IMR-90 (cell line): ENCODE measurements at regions not wholly inside any gene's neighbourhood (a gene's known extent, or its start where the extent isn't known, plus 50 kb on each side); places are given as distances from the start of the nearest gene placed in this dataset.

ENCODE experiments used
- ATAC-seq: fragments of 200-7000 bp; cut with Tn5 transposase; 2 replicates; pipeline ENCODE4 v1.9.1; 2020; ENCODE audit warnings: low read depth, mild to moderate bottlenecking, moderate library complexity
- BruUV-seq: library from RNA; stranded (reverse); fragments of 400-500 nt; replicated peaks from 2 replicates; lab custom pipeline; 2021; lab: Mats Ljungman, UMichigan
- CTCF ChIA-PET: fragments of 300-600 bp; formaldehyde crosslinking; extraction: SDS; loops from one replicate; lab custom pipeline; 2021; ENCODE audit warnings: antibody characterized with exemption; lab: Yijun Ruan, JAX
- POLR2A ChIA-PET: fragments of 300-600 bp; sonication (Branson Sonifier 250); formaldehyde crosslinking; loops from one replicate; lab custom pipeline; 2022; ENCODE audit warnings: antibody characterized with exemption; ENCODE audit not compliant: unreplicated experiment; lab: Charles Lee
- DNase-seq: peaks from one replicate; pipeline ENCODE4 v3.0.0; 2013
- H2AFZ ChIP-seq: replicated peaks from 2 replicates; pipeline ENCODE3; 2013; ENCODE audit warnings: low read length, mild to moderate bottlenecking; ENCODE audit not compliant: poor library complexity
- H2AK5ac ChIP-seq: 2 replicates; pipeline ENCODE4 v1.6.1; 2013; ENCODE audit warnings: low read depth, low read length, inconsistent platforms
- H2AK9ac ChIP-seq: replicated peaks from 2 replicates; pipeline ENCODE3; 2013; ENCODE audit warnings: mild to moderate bottlenecking, low read depth, low read length, moderate library complexity; ENCODE audit not compliant: poor library complexity
- H2BK120ac ChIP-seq: 2 replicates; pipeline ENCODE4 v1.6.1; 2013; ENCODE audit warnings: low read depth, low read length, inconsistent platforms
- H2BK15ac ChIP-seq: 3 replicates; pipeline ENCODE4 v1.6.1; 2013; ENCODE audit warnings: low read depth, low read length, inconsistent platforms
- H2BK20ac ChIP-seq: 2 replicates; pipeline ENCODE4 v1.6.1; 2013; ENCODE audit warnings: low read depth, mild to moderate bottlenecking, inconsistent platforms, low read length, moderate library complexity
- H2BK5ac ChIP-seq: 2 replicates; pipeline ENCODE4 v1.6.1; 2013; ENCODE audit warnings: mild to moderate bottlenecking, low read depth, low read length, inconsistent platforms; ENCODE audit not compliant: poor library complexity, severe bottlenecking
- H3K14ac ChIP-seq: replicated peaks from 2 replicates; pipeline ENCODE4 v1.6.1; 2013; ENCODE audit warnings: low read depth, low read length, inconsistent platforms
- H3K18ac ChIP-seq: 2 replicates; pipeline ENCODE4 v1.6.1; 2013; ENCODE audit warnings: low read depth, low read length, control low read depth
- H3K23ac ChIP-seq: 2 replicates; pipeline ENCODE4 v1.6.1; 2013; ENCODE audit warnings: low read depth, low read length, inconsistent platforms
- H3K27ac ChIP-seq: 2 replicates; pipeline ENCODE4 v1.5.1; 2013; ENCODE audit warnings: mild to moderate bottlenecking, control low read depth, low read length; ENCODE audit not compliant: insufficient read depth
- H3K27me3 ChIP-seq: 2 replicates; pipeline ENCODE4 v1.6.1; 2013; ENCODE audit warnings: low read length; ENCODE audit not compliant: control insufficient read depth, insufficient read depth
- H3K36me3 ChIP-seq: 2 replicates; pipeline ENCODE4 v1.6.1; 2013; ENCODE audit warnings: low read length, mixed read lengths; ENCODE audit not compliant: control insufficient read depth, insufficient read depth
- H3K4ac ChIP-seq: 2 replicates; pipeline ENCODE4 v1.6.1; 2013; ENCODE audit warnings: low read depth, low read length, inconsistent platforms
- H3K4me1 ChIP-seq: 2 replicates; pipeline ENCODE4 v1.6.1; 2013; ENCODE audit warnings: low read length, mixed read lengths; ENCODE audit not compliant: control insufficient read depth, insufficient read depth
- H3K4me2 ChIP-seq: 2 replicates; pipeline ENCODE4 v1.6.1; 2013; ENCODE audit warnings: low read depth, mild to moderate bottlenecking, control low read depth, low read length, moderate library complexity
- H3K4me3 ChIP-seq: 2 replicates; pipeline ENCODE4 v1.5.1; 2013; ENCODE audit warnings: low read depth, mild to moderate bottlenecking, control low read depth, low read length, moderate library complexity; ENCODE audit not compliant: insufficient read depth
- H3K56ac ChIP-seq: 2 replicates; pipeline ENCODE4 v1.6.1; 2013; ENCODE audit warnings: low read length, inconsistent platforms; ENCODE audit not compliant: insufficient read depth; ENCODE audit errors: extremely low read depth
- H3K79me1 ChIP-seq, 2 experiments: 2 replicates each; pipeline ENCODE4 v1.6.1; 2013; ENCODE audit warnings: low read length in 2 of 2, inconsistent platforms in 1 of 2, low read depth in 1 of 2
- H3K9ac ChIP-seq: 2 replicates; pipeline ENCODE4 v1.6.1; 2013; ENCODE audit warnings: low read depth, low read length, control low read depth
- H3K9me1 ChIP-seq: 2 replicates; pipeline ENCODE4 v1.6.1; 2013; ENCODE audit warnings: low read length, inconsistent platforms; ENCODE audit not compliant: insufficient read depth
- H3K9me3 ChIP-seq: 2 replicates; pipeline ENCODE4 v1.6.1; 2013; ENCODE audit warnings: low read length; ENCODE audit not compliant: control insufficient read depth, insufficient read depth
- H4K20me1 ChIP-seq: 2 replicates; pipeline ENCODE4 v1.6.1; 2013; ENCODE audit warnings: low read length, inconsistent platforms; ENCODE audit not compliant: insufficient read depth
- H4K5ac ChIP-seq: 2 replicates; pipeline ENCODE4 v1.6.1; 2013; ENCODE audit warnings: mild to moderate bottlenecking, low read depth, low read length, control low read depth
- H4K8ac ChIP-seq, 2 experiments: 2 replicates each; pipeline ENCODE4 v1.6.1; 2013; ENCODE audit warnings: low read depth in 2 of 2, low read length in 2 of 2, control low read depth in 1 of 2, inconsistent platforms in 1 of 2
- H4K91ac ChIP-seq: 2 replicates; pipeline ENCODE4 v1.6.1; 2013; ENCODE audit warnings: low read depth, low read length, inconsistent platforms; ENCODE audit not compliant: insufficient read depth
- BHLHE40 ChIP-seq: fragments of 150-350 bp; IDR thresholded peaks from 2 replicates; pipeline ENCODE4 v1.6.1; 2016; ENCODE audit warnings: mild to moderate bottlenecking, low read depth, low read length
- CEBPB ChIP-seq: IDR thresholded peaks from 2 replicates; pipeline ENCODE4 v1.6.1; 2012; ENCODE audit warnings: low read depth, low read length, improper control_type of control experiment
- CHD1 ChIP-seq: IDR thresholded peaks from 2 replicates; pipeline ENCODE4 v1.6.1; 2012; ENCODE audit warnings: low read depth, low read length, improper control_type of control experiment
- FOS ChIP-seq: fragments of 150-350 bp; IDR thresholded peaks from 2 replicates; pipeline ENCODE4 v1.6.1; 2016; ENCODE audit warnings: low read depth, low read length
- MAFK ChIP-seq: IDR thresholded peaks from 2 replicates; pipeline ENCODE4 v1.6.1; 2012; ENCODE audit warnings: low read depth, low read length, improper control_type of control experiment
- NFE2L2 ChIP-seq: fragments of 150-350 bp; IDR thresholded peaks from 2 replicates; pipeline ENCODE4 v1.6.1; 2016; ENCODE audit warnings: low read depth, mild to moderate bottlenecking, low read length
- POLR2A ChIP-seq: IDR thresholded peaks from 2 replicates; pipeline ENCODE4 v1.6.1; 2012; ENCODE audit warnings: mild to moderate bottlenecking, low read depth, low read length
- RCOR1 ChIP-seq: IDR thresholded peaks from 2 replicates; pipeline ENCODE4 v1.6.1; 2012; ENCODE audit warnings: mild to moderate bottlenecking, low read length, improper control_type of control experiment; ENCODE audit not compliant: insufficient replicate concordance
- RFX5 ChIP-seq: IDR thresholded peaks from 2 replicates; pipeline ENCODE4 v1.8.0; 2012; ENCODE audit warnings: low read depth, mild to moderate bottlenecking, low read length, moderate library complexity
- SMC3 ChIP-seq: fragments of 150-350 bp; IDR thresholded peaks from 2 replicates; pipeline ENCODE4 v1.6.1; 2016; ENCODE audit warnings: low read depth, mild to moderate bottlenecking, antibody characterized with exemption, low read length, moderate library complexity
- WGBS, 2 experiments: methylation state at CpG; one replicate each; pipeline versions ENCODE4 v1.1.5 to v1.1.7; 2013; ENCODE audit warnings: missing lambda C conversion rate in 2 of 2; ENCODE audit not compliant: insufficient read length in 1 of 2; ENCODE audit errors: extremely low coverage in 2 of 2; 5-methylcytosine and 5-hydroxymethylcytosine counted together
- dilution Hi-C: fragments of 300-500 bp; cut with HindIII; formaldehyde crosslinking; loops from one replicate; pipeline ENCODE4 v1.14.3; 2018; ENCODE audit warnings: low sequenced_read_pairs; ENCODE audit not compliant: unreplicated experiment
- in situ Hi-C: fragments of 300-500 bp; cut with MboI; formaldehyde crosslinking; loops from 3 replicates; pipeline ENCODE4 v1.14.3; 2019; ENCODE audit warnings: low sequenced_read_pairs, inconsistent platforms, mixed read lengths
- intact Hi-C: fragments of 100-400 bp; cut with micrococcal nuclease; formaldehyde crosslinking; loops from 2 replicates; pipeline ENCODE4 v1.10.0; 2022

- intact Hi-C loops = no loop called here
- POLR2A ChIA-PET = no interaction called here
- CTCF ChIA-PET = no interaction called here
Observed at GRCh38 chr14:34252227-34252626, 209.8 kb downstream of the SPTSSA start.

More at GRCh38 chr14:34252227-34252626, 209.8 kb downstream of the SPTSSA start:
- Histone ChIP-seq H2BK5ac (no peak overlapping the region), H2AFZ (no peak overlapping the region), H3K9me3 (no peaks in the 10 kb centered on the region), H3K14ac (no peak overlapping the region), H2AK9ac (no peak overlapping the region), H4K8ac (no peak overlapping the region), H3K36me3 (no peaks in the 10 kb centered on the region), H3K9ac (no peak overlapping the region), H2BK120ac (no peak overlapping the region), H3K79me1 (no peaks in the 10 kb centered on the region), H3K23ac (no peak overlapping the region), H3K4ac (no peak overlapping the region), H3K4me1 (no peaks in the 10 kb centered on the region), H4K20me1 (no peaks in the 10 kb centered on the region), H3K27me3 (peaks cover 2% of the 10 kb centered on the region; the same call in 1 of the 2 replicates), H3K18ac (no peak overlapping the region), H3K4me3 (no peak overlapping the region), H4K5ac (no peak overlapping the region), H3K56ac (no peak overlapping the region), H3K9me1 (no peaks in the 10 kb centered on the region), H4K91ac (no peak overlapping the region), H3K4me2 (no peak overlapping the region), H2BK20ac (no peak overlapping the region), H2BK15ac (no peak overlapping the region), H3K27ac (no peak overlapping the region), H2AK5ac (no peak overlapping the region)
- in situ Hi-C loops (no loop called here), dilution Hi-C loops (no loop called here)
- WGBS, 2 experiments = 20% methylated on average over 1 of the region's 2 CpGs; no CpG with 5 or more reads in 1 of the 2 experiments
- BruUV-seq = no TSS peak
- DNase-seq (no peak), ATAC-seq (no peak)
- TF ChIP-seq POLR2A (no peak), RCOR1 (no peak), FOS (no peak), SMC3 (no peak), MAFK (no peak), CHD1 (no peak), NFE2L2 (no peak), CEBPB (no peak), RFX5 (no peak), BHLHE40 (no peak)
